ENCODE measurements at regions not wholly inside any gene's neighbourhood (a gene's known extent, or its start where the extent isn't known, plus 50 kb on each side); places are given as distances from the start of the nearest gene placed in this dataset.
"Not testable (repeated sequence)": the region's sequence is repeated elsewhere in the genome, so short reads cannot be mapped to it uniquely, and the experiment has no call there.

DNA sequence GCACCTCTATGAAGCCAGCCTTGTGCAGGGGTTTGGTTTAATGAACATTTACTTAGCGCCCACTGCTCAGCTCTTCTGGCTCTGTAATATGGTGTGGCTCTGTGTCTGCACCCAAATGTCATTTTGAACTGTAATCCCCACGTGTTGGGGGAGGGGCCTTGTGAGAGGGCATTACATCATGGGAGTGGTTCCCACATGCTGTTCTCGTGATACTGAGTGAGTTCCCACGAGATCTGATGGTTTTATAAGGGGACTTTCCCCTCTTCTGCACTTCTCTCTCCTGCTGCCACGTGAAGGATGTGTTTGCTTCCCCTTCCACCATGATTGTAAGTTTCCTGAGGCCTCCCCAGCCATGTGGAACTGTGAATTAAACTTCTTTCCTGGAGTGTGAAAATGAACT lies 127.7 kb downstream of the POTEG start:
- not testable (repeated sequence) for TF ChIP-seq POLR2A (IDR thresholded peaks at IDR 0.05)
- TF ChIP-seq, protein P1, sequence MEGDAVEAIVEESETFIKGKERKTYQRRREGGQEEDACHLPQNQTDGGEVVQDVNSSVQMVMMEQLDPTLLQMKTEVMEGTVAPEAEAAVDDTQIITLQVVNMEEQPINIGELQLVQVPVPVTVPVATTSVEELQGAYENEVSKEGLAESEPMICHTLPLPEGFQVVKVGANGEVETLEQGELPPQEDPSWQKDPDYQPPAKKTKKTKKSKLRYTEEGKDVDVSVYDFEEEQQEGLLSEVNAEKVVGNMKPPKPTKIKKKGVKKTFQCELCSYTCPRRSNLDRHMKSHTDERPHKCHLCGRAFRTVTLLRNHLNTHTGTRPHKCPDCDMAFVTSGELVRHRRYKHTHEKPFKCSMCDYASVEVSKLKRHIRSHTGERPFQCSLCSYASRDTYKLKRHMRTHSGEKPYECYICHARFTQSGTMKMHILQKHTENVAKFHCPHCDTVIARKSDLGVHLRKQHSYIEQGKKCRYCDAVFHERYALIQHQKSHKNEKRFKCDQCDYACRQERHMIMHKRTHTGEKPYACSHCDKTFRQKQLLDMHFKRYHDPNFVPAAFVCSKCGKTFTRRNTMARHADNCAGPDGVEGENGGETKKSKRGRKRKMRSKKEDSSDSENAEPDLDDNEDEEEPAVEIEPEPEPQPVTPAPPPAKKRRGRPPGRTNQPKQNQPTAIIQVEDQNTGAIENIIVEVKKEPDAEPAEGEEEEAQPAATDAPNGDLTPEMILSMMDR (IDR thresholded peaks at IDR 0.05): not testable (repeated sequence)

Measured in right lobe of liver (tissue), 4 donors.